ENCODE measurements at regions not wholly inside any gene's neighbourhood (a gene's known extent, or its start where the extent isn't known, plus 50 kb on each side); places are given as distances from the start of the nearest gene placed in this dataset.

GRCh38 chr12:9392842-9393241 is 184.6 kb upstream of the PZP start:
- no peaks in the 10 kb centered on the region for H4K20me1 ChIP-seq (ENCODE audit: control insufficient read depth, insufficient read depth)
- in situ Hi-C loops (cut with MboI) (no loop called here), intact Hi-C loops (cut with micrococcal nuclease; ENCODE audit: unreplicated experiment) (no loop called here)
- H3K9me3 ChIP-seq (replicated peaks; ENCODE audit: control insufficient read depth, insufficient read depth, low read length), result no peaks in the 10 kb centered on the region
- SMC1A ChIA-PET (ENCODE audit: uncharacterized antibody, unreplicated experiment), result interaction anchor here (1.3 kb wide), 1 partner anchor 62 kb away, joined by 3 read pairs; no protein-coding TSS in a partner anchor
- peak; percentile 72 for FAIRE-seq
- no TSS peak for BruUV-seq (replicated peaks)
- H3K9ac ChIP-seq (ENCODE audit: control insufficient read depth, insufficient read depth, low read length), result no peak overlapping the region
- no peak for DNase-seq (ENCODE audit: low read depth, low spot score)
- CTCF ChIA-PET, result no interaction called here
- H3K27me3 ChIP-seq (replicated peaks in 1 of 2; ENCODE audit: control insufficient read depth in 2 of 2, insufficient read depth in 2 of 2, low read length in 1 of 2), result no peaks in the 10 kb centered on the region
- H3K79me2 ChIP-seq (ENCODE audit: control insufficient read depth, insufficient read depth, low read length), result no peaks in the 10 kb centered on the region
- no peaks in the 10 kb centered on the region for H3K36me3 ChIP-seq (ENCODE audit: control insufficient read depth in 2 of 2, insufficient read depth in 2 of 2, low read length in 1 of 2)
- RAD21 ChIA-PET (ENCODE audit: unreplicated experiment), result no interaction called here
- no peak overlapping the region for H3K27ac ChIP-seq (ENCODE audit: control insufficient read depth, insufficient read depth)
- POLR2A ChIA-PET, result no interaction called here
- H3K4me3 ChIP-seq, result no peak overlapping the region
- WGBS (ENCODE audit: insufficient coverage, insufficient replicate concordance, low lambda C conversion rate, missing lambda C conversion rate), result 37% methylated on average over 1 of the region's 1 CpG
- H3K4me2 ChIP-seq (ENCODE audit: control insufficient read depth, insufficient read depth), result no peak overlapping the region
- no peak for ATAC-seq
- peaks cover 3% of the 10 kb centered on the region; the same call in 1 of the 2 replicates for H3K4me1 ChIP-seq (ENCODE audit: control insufficient read depth, insufficient read depth, low read length)
- H2AFZ ChIP-seq (ENCODE audit: control insufficient read depth, low read depth, low read length), result no peak overlapping the region
- TF ChIP-seq CUX1 (IDR thresholded peaks at IDR 0.05; ENCODE audit: insufficient replicate concordance, low read depth, low read length) (no peak), MTA3 (IDR thresholded peaks at IDR 0.05; ENCODE audit: borderline replicate concordance, low read length) (no peak), ZNF274 (IDR thresholded peaks at IDR 0.05; ENCODE audit: insufficient read depth, insufficient read length) (no peak), NR2F1 (conservative IDR thresholded peaks at IDR 0.05) (no peak), IKZF1 (conservative IDR thresholded peaks at IDR 0.05) (no peak), TCF3 (IDR thresholded peaks at IDR 0.05; ENCODE audit: borderline replicate concordance, insufficient read depth, low read depth, low read length) (no peak), HDGF (IDR thresholded peaks at IDR 0.05) (no peak), SMC3 (IDR thresholded peaks at IDR 0.05; ENCODE audit: borderline replicate concordance, low read length) (no peak), POU2F2 (IDR thresholded peaks at IDR 0.05; ENCODE audit: borderline replicate concordance, low read depth, low read length) (no peak), MTA2 (IDR thresholded peaks at IDR 0.05; ENCODE audit: low read depth) (no peak), SREBF2 (IDR thresholded peaks at IDR 0.05; ENCODE audit: low read length) (no peak), PAX8 (IDR thresholded peaks at IDR 0.05) (no peak), DPF2 (IDR thresholded peaks at IDR 0.05) (no peak), TBL1XR1 (IDR thresholded peaks at IDR 0.05; ENCODE audit: low read depth, low read length) (no peak)
- TF ChIP-seq, protein P1, sequence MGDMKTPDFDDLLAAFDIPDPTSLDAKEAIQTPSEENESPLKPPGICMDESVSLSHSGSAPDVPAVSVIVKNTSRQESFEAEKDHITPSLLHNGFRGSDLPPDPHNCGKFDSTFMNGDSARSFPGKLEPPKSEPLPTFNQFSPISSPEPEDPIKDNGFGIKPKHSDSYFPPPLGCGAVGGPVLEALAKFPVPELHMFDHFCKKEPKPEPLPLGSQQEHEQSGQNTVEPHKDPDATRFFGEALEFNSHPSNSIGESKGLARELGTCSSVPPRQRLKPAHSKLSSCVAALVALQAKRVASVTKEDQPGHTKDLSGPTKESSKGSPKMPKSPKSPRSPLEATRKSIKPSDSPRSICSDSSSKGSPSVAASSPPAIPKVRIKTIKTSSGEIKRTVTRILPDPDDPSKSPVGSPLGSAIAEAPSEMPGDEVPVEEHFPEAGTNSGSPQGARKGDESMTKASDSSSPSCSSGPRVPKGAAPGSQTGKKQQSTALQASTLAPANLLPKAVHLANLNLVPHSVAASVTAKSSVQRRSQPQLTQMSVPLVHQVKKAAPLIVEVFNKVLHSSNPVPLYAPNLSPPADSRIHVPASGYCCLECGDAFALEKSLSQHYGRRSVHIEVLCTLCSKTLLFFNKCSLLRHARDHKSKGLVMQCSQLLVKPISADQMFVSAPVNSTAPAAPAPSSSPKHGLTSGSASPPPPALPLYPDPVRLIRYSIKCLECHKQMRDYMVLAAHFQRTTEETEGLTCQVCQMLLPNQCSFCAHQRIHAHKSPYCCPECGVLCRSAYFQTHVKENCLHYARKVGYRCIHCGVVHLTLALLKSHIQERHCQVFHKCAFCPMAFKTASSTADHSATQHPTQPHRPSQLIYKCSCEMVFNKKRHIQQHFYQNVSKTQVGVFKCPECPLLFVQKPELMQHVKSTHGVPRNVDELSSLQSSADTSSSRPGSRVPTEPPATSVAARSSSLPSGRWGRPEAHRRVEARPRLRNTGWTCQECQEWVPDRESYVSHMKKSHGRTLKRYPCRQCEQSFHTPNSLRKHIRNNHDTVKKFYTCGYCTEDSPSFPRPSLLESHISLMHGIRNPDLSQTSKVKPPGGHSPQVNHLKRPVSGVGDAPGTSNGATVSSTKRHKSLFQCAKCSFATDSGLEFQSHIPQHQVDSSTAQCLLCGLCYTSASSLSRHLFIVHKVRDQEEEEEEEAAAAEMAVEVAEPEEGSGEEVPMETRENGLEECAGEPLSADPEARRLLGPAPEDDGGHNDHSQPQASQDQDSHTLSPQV (IDR thresholded peaks at IDR 0.05), result no peak
- TF ChIP-seq, protein P2, sequence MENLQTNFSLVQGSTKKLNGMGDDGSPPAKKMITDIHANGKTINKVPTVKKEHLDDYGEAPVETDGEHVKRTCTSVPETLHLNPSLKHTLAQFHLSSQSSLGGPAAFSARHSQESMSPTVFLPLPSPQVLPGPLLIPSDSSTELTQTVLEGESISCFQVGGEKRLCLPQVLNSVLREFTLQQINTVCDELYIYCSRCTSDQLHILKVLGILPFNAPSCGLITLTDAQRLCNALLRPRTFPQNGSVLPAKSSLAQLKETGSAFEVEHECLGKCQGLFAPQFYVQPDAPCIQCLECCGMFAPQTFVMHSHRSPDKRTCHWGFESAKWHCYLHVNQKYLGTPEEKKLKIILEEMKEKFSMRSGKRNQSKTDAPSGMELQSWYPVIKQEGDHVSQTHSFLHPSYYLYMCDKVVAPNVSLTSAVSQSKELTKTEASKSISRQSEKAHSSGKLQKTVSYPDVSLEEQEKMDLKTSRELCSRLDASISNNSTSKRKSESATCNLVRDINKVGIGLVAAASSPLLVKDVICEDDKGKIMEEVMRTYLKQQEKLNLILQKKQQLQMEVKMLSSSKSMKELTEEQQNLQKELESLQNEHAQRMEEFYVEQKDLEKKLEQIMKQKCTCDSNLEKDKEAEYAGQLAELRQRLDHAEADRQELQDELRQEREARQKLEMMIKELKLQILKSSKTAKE (IDR thresholded peaks at IDR 0.05; ENCODE audit: low read depth, poor library complexity, severe bottlenecking), result no peak
